ENCODE measurements at regions not wholly inside any gene's neighbourhood (a gene's known extent, or its start where the extent isn't known, plus 50 kb on each side); places are given as distances from the start of the nearest gene placed in this dataset.
"Not testable (repeated sequence)": the region's sequence is repeated elsewhere in the genome, so short reads cannot be mapped to it uniquely, and the experiment has no call there.

DNA sequence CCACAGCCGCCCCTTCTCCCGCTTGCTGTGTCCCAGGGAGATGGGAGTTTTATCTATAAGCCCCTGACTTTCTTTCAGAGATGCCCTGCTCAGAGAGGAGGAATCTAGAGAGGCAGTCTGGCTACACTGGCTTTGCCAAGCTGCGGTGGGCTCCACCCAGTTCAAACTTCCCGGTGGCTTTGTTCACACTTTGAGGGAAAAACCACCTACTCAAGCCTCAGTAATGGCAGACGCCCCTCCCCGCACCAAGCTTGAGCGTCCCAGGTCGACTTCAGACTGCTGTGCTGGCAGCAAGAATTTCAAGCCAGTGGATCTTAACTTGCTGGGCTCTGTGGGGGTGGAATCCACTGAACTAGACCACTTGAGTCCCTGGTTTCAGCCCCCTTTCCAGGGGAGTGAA is 162.2 kb upstream of the MAGEB16 start:
- not testable (repeated sequence) for H3K27ac Mint-ChIP-seq, H3K9me3 Mint-ChIP-seq, H3K36me3 Mint-ChIP-seq, H3K4me1 Mint-ChIP-seq, H3K4me3 Mint-ChIP-seq, H3K27me3 Mint-ChIP-seq

DNA sequence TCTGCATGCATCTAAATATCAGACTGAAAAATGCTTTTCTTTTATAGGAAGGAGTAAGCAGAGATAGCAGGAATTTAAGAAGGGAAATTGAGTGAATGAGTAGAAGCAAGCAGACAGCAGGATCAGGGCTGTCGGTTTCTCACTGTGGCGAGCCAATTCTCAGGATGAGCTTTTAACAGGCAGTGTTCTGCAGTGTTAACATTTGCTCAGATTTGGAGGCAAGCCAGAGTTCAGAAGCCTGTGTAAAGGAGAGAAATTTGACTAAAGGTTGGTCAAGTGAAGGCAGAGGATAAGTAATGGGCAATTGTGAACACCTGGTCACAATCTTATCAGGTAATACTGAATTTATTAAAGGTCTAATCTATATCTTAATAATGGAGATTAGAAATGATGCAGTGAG is 133.3 kb upstream of the MAGEB16 start:
- no peak overlapping the region for H3K27ac Mint-ChIP-seq
- H3K9me3 Mint-ChIP-seq = peaks cover 5% of the 10 kb centered on the region
- no peaks in the 10 kb centered on the region for H3K36me3 Mint-ChIP-seq
- H3K4me1 Mint-ChIP-seq = no peaks in the 10 kb centered on the region
- no peaks in the 10 kb centered on the region for H3K27me3 Mint-ChIP-seq
- no peak overlapping the region for H3K4me3 Mint-ChIP-seq

DNA sequence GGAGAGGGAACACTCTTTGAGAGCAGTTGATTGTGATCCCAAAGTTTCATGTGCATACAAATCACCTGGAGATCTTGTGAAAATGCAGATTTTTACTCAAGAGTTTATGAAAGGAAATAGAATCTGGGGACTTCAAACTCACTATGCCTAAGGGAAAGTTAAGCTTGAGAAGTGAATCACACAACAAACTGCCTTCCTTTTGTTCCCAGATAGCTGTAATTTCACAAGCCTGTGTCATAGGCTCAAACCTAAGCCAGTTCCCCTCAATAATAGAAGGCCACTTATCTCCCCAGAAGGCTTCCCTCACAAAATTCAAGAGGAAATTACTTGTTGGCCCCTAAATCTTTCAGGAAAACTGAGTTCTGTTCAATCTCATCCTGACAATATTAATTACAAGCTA is 132.8 kb upstream of the MAGEB16 start:
- H3K4me3 Mint-ChIP-seq = no peak overlapping the region
- H3K27ac Mint-ChIP-seq = no peak overlapping the region

DNA sequence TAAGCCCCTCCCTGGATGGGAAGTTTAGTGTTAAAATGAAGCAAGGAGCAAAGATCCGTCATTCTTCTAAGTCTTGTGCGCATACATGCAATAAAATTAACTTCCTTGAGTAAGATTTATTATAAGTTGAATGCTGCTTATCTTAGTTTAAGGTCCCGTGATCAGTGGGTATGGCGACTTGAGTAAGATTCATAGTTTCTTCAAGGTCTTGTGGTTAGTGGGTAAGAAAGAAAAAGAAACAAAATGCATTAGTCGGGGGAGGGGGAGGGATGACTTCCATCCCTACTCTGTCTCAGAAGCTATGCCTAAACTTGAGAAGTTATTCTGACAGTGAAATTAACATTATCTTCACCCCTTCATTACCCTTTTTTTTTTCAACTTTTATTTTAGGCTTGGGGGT is 127.3 kb upstream of the MAGEB16 start:
- Mint-ChIP-seq H3K9me3 (peaks cover 9% of the 10 kb centered on the region), H3K27ac (no peak overlapping the region), H3K36me3 (no peaks in the 10 kb centered on the region), H3K4me1 (no peaks in the 10 kb centered on the region), H3K27me3 (no peaks in the 10 kb centered on the region), H3K4me3 (no peak overlapping the region)

More for the DNA sequence above, 132.8 kb upstream of the MAGEB16 start:
- Mint-ChIP-seq H3K27me3 (no peaks in the 10 kb centered on the region), H3K36me3 (no peaks in the 10 kb centered on the region), H3K9me3 (peaks cover 5% of the 10 kb centered on the region), H3K4me1 (no peaks in the 10 kb centered on the region)

DNA sequence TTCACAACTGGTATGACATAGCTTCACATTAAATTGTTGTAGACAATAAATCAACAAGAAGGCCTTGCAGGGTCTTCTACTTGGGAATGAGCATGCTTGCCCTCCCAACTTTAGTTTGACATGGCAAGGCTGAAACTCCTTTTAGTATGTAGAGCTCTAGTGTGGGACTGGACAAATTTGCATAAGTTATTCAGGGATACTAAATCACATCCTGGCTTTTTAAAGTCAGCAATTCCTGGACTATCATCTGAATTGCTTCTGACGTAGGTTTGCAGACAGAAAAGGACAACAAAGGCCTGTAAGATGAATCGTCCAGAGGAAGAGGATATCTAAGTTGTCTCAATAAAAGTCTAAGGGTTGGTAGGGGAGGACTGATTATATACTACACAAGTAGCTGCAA is 123.0 kb upstream of the MAGEB16 start:
- H3K27ac Mint-ChIP-seq = no peak overlapping the region
- H3K27me3 Mint-ChIP-seq = no peaks in the 10 kb centered on the region
- H3K4me3 Mint-ChIP-seq = no peak overlapping the region
- H3K9me3 Mint-ChIP-seq = peaks cover 8% of the 10 kb centered on the region
- H3K4me1 Mint-ChIP-seq = no peaks in the 10 kb centered on the region
- H3K36me3 Mint-ChIP-seq = no peaks in the 10 kb centered on the region

DNA sequence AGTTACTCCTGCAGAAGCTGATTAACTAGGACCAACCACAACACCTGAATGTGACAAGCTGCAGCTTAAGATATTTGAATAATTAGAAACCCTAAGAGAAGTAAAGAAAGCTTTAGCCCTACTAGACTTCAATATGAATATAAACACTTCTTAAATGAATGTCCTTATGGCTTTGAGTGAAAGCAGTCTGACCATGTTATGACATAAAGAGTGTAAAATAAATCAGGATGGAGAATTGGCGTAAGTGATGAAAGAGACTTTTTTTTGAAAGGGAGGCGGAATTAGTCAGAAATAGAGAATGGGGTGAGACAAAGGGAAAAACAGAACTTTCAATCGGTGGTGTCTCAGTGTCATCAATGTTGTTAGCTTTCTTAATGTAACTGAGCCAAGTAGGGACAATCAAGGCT is 117.2 kb upstream of the MAGEB16 start:
- no peak overlapping the region for H3K27ac Mint-ChIP-seq
- H3K27me3 Mint-ChIP-seq = no peaks in the 10 kb centered on the region
- H3K4me1 Mint-ChIP-seq = no peaks in the 10 kb centered on the region
- H3K9me3 Mint-ChIP-seq = no peaks in the 10 kb centered on the region
- no peaks in the 10 kb centered on the region for H3K36me3 Mint-ChIP-seq
- no peak overlapping the region for H3K4me3 Mint-ChIP-seq

DNA sequence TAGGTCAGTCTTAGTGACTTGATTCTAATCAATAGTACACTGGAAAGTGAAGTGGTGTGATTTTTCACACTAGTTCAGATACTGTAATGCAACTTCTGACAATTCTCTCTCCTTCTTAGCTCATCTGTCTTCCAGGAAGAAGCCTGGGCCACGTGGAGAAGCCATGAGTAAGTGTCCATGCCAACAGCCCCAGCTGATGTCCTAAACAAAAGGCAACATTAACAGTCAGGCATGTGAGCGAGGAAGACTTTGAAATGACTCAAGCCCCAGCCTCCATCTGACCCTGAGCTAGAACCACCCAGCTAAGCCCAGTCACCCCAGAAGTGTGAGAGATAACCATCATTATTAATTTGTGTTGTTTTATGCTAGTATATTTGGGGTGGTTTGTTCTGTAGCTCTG is 115.7 kb upstream of the MAGEB16 start:
- H3K4me3 Mint-ChIP-seq = no peak overlapping the region
- H3K4me1 Mint-ChIP-seq = no peaks in the 10 kb centered on the region
- H3K9me3 Mint-ChIP-seq = no peaks in the 10 kb centered on the region
- no peak overlapping the region for H3K27ac Mint-ChIP-seq
- no peaks in the 10 kb centered on the region for H3K27me3 Mint-ChIP-seq
- H3K36me3 Mint-ChIP-seq = no peaks in the 10 kb centered on the region

DNA sequence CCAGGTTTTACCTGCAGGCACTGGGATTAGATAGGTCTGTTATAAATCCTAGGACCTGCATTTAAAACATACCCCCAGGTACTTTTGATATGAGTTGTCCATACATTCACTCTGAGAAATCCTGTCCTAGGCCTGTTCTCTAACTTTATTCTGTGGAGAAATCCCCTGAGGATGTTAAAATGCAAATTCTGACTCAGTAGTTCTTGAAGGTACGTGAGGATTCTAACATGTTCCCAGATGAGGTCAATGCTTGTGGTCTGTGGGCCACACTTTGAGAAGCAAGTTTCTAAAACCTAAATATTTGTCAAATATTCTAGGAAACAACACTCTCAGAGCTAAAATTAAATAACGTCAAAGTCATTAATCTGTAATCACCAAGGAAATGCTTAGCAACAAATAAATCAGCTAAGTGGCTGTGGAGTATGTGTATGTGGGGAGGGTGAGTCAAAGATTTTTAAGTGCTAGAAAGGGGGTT is 101.3 kb upstream of the MAGEB16 start:
- Mint-ChIP-seq H3K9me3 (no peaks in the 10 kb centered on the region), H3K4me1 (no peaks in the 10 kb centered on the region), H3K27ac (no peak overlapping the region), H3K36me3 (no peaks in the 10 kb centered on the region), H3K4me3 (no peak overlapping the region), H3K27me3 (no peaks in the 10 kb centered on the region)

DNA sequence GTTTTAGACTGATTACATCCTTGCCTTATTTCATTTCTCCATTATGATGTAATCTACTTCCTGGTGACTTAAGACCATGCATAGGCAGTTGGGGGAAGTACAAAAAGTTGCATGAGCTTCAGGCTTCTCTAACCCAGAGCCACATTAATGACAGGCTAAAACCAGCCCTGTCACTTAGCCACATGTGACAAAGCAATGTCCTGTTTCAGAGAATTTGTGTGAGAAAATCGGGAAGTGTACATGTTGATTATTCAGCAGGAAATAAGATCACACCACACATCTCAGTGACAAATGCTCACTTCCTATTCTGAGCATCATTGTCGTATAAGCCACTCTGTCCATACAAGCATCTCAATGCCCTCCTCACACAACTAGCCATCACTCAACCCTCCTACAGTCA is 98.5 kb upstream of the MAGEB16 start:
- Mint-ChIP-seq H3K4me3 (no peak overlapping the region), H3K36me3 (no peaks in the 10 kb centered on the region), H3K4me1 (no peaks in the 10 kb centered on the region), H3K9me3 (no peaks in the 10 kb centered on the region), H3K27me3 (no peaks in the 10 kb centered on the region), H3K27ac (no peak overlapping the region)

DNA sequence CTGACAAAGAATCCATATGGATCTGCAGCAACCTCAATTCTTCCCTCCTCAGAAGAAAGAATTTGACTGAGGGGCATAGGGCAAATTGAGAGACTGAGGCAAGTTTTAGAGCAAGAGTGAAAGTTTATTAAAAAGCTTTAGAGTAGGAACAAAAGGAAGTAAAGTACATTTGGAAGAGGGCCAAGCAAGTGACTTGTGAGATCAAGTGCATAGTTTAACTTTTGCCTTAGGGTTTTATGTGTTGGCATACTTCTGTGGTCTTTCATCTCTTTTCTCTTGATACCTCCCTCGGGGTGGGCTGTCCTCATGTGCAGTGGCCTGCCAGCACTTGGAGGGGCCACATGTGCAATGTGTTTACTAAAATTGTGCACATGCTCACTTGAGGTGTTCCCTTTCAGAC is 98.0 kb upstream of the MAGEB16 start:
- no peaks in the 10 kb centered on the region for H3K4me1 Mint-ChIP-seq
- no peaks in the 10 kb centered on the region for H3K9me3 Mint-ChIP-seq
- H3K27ac Mint-ChIP-seq = no peak overlapping the region
- H3K27me3 Mint-ChIP-seq = no peaks in the 10 kb centered on the region
- H3K36me3 Mint-ChIP-seq = no peaks in the 10 kb centered on the region
- no peak overlapping the region for H3K4me3 Mint-ChIP-seq

DNA sequence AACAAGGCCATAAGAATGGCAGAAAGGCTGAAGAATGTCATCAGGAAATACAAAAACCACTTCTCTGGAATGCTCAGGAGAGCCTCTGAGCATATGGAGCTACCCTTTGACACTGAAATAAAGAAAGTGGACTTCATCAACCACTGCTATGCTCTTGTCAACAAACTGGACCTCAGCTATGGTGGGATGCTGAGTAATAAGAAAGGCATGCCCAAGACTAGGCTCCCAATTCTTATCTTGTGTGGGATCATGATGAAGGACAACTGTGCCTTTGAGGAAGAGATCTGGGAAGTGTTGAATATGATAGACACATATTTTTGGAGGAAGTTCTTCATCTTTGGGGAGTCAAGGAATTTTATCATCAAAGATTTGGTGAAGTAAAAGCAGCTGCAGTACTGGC is 86.9 kb upstream of the MAGEB16 start:
- no peak overlapping the region for H3K4me3 Mint-ChIP-seq
- no peaks in the 10 kb centered on the region for H3K27me3 Mint-ChIP-seq
- no peaks in the 10 kb centered on the region for H3K4me1 Mint-ChIP-seq
- no peaks in the 10 kb centered on the region for H3K36me3 Mint-ChIP-seq
- no peak overlapping the region for H3K27ac Mint-ChIP-seq
- H3K9me3 Mint-ChIP-seq = no peaks in the 10 kb centered on the region

DNA sequence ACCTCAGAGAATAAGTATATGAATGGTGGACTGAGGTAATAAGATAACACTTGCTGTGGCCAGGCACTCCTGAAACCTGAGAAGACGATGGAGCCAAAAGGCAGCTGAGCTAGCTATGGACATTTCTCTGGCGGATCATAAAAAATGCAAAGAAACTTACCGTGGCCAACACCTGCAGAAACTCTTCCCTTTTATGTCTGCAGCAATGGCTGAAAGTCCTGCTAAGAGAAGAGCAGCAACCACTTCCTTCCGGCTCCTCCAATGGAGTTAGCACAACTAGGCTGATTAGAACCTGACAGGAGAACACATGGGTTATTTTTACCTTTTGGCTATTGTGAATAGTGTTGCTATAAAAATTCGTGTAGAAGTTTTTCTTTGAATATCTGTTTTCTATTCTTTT is 76.0 kb upstream of the MAGEB16 start:
- Mint-ChIP-seq H3K27ac (no peak overlapping the region), H3K4me3 (no peak overlapping the region), H3K36me3 (no peaks in the 10 kb centered on the region), H3K27me3 (no peaks in the 10 kb centered on the region), H3K4me1 (no peaks in the 10 kb centered on the region), H3K9me3 (peaks cover 4% of the 10 kb centered on the region)

DNA sequence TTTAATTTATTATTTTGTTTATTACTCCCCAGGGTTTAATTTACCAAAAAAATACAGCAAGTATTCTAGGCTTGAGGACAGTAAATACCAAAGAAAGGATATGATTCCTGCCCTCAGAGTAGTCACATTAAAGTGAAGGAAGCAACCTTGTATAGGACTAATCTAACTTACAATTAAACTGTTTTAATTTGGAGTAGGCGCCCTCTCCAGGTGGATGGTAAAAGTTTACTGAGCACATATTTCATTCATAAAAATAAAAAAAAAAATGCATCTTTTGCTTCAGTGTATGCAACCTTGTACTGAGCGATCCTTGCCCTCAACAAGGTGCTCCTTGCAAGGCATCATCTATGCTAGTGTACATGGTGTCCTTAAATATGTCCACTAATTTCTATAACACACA is 72.0 kb upstream of the MAGEB16 start:
- Mint-ChIP-seq H3K27me3 (no peaks in the 10 kb centered on the region), H3K4me1 (no peaks in the 10 kb centered on the region), H3K9me3 (peaks cover 4% of the 10 kb centered on the region), H3K4me3 (no peak overlapping the region), H3K36me3 (no peaks in the 10 kb centered on the region), H3K27ac (no peak overlapping the region)

DNA sequence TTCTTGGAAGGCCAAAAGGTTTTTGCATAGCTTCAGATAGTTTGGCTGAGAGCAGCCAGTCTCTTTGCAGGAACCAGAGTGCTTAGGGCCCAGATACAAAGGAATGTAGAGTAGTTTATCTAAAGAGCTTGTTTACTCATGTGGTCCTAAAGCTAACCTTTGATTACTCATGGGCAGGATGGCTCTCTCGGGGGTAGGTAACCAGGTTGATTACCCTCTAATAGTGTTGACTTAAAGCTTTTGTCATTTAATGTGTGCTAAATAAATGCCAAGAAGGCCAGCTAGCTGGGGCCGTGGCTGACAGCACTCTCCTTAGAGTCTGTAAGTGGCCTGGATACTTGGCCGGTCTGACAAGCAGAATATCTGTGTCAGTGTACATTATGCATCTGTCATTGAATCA is 69.7 kb upstream of the MAGEB16 start:
- peaks cover 4% of the 10 kb centered on the region for H3K9me3 Mint-ChIP-seq
- H3K4me3 Mint-ChIP-seq = no peak overlapping the region
- H3K4me1 Mint-ChIP-seq = no peaks in the 10 kb centered on the region
- H3K27me3 Mint-ChIP-seq = no peaks in the 10 kb centered on the region
- no peak overlapping the region for H3K27ac Mint-ChIP-seq
- H3K36me3 Mint-ChIP-seq = no peaks in the 10 kb centered on the region

DNA sequence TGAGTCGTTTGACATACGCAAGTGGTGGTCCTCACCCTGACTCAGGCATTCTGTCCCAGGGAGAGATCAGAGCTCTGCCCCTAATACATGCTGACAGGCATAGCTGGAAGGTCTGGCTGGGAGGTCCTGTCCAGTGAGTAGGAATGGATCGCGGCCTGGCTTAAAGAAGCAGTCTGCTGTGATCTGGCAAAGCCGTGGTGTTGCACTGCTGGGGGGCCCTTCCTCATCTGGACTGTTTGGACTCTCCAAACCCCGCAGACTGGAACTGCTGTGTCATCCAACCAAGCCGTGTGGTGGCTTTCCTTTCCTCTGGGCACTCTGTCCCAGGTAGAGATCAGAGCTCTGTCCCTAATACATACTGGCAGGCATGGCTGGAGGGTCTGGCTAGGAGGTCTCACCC is 64.3 kb upstream of the MAGEB16 start:
- Mint-ChIP-seq H3K27ac (no peak overlapping the region), H3K4me3 (no peak overlapping the region), H3K27me3 (no peaks in the 10 kb centered on the region), H3K36me3 (no peaks in the 10 kb centered on the region), H3K9me3 (no peaks in the 10 kb centered on the region), H3K4me1 (no peaks in the 10 kb centered on the region)

DNA sequence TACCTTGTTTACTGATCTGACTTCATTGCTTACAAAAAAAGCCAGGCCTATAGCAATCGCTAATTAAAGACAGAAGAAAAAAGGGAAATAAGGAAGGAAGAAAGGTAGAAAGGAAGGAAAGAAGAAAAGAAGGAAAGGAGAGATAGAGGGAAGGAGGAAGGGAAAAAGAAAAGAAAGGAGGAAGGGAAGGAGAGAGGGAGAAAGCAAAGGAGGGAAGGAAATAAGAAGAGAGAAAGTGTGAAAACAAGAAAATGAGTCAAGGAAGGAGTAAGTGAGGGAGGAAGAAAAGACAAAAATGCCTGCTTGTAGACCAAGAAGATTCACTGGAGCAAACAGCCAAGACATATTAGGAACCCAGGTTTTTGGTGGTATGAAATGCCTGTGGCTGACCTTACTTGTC is 57.0 kb upstream of the MAGEB16 start:
- no peaks in the 10 kb centered on the region for H3K9me3 Mint-ChIP-seq

DNA sequence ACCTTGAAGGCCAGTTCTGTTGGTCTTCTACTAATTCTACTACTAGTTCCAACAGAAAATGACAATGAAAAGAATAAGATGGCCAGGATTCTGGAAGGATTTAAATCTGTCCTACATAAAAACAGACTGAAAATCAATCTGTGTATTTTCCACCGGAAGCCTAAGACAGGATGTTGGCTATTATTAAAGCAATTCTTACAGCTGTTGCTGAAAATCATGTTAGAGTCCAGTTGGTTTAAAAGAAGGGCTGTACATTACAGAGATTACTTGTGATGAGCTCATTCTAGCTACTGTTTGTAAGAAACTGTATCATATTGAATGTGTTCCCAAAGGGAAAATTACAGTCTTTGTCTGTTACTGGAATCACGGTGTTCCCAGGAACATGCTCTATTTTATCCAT is 54.8 kb upstream of the MAGEB16 start:
- Mint-ChIP-seq H3K36me3 (no peaks in the 10 kb centered on the region), H3K4me3 (no peak overlapping the region), H3K4me1 (no peaks in the 10 kb centered on the region), H3K9me3 (no peaks in the 10 kb centered on the region), H3K27ac (no peak overlapping the region), H3K27me3 (no peaks in the 10 kb centered on the region)

More for the DNA sequence above, 57.0 kb upstream of the MAGEB16 start:
- H3K4me3 Mint-ChIP-seq = no peak overlapping the region
- no peaks in the 10 kb centered on the region for H3K27me3 Mint-ChIP-seq
- H3K4me1 Mint-ChIP-seq = no peaks in the 10 kb centered on the region
- H3K27ac Mint-ChIP-seq = peak overlapping the region; percentile 51
- H3K36me3 Mint-ChIP-seq = no peaks in the 10 kb centered on the region

Data from activated naive CD4-positive, alpha-beta T cell treated with anti-CD3 and anti-CD28 coated beads, Interleukin-2, amount 50 U/mL, for 24 hours (primary cell).